ENCODE measurements at regions not wholly inside any gene's neighbourhood (a gene's known extent, or its start where the extent isn't known, plus 50 kb on each side); places are given as distances from the start of the nearest gene placed in this dataset.

DNA sequence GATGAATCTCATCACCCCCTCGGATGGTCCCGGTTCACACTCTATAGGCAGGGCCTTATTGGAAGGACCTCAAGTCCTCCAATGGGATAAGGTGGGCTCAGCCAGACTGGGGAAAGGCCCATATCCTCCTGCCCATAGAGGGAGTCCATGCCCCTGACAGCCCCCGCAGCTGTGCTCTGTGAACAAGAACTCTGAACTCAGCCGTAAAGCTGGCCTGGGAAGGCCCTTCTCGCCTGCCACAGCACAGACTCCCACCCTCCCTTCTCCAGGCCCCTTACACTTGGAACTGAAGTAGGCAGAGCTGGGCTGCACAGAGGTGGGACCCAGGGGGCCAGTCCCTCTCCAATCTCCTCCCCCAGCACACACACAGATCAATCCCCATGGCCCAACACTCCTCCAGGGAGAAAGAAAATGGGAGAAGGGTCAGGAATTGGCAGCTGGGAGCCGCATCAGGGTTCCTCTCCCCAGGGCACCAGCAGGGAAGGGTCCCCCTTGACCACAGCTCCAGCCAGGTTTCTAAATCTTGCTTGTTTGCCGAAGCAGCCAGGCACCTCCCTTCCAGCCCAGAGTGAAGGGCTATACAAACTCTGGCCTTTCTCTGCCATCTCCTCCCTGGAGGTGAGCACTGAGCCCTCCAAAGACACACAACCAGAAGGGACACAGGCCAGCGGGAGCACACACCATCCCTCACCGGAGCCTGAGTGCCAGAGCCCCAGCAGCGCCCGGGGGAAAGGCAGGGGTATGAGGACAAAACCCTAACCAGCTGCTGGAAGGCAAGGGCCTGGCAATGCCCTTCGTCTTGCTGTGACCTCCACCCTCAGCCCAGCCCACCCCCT lies 454.1 kb downstream of the SOX9 start:
- H3K27me3 ChIP-seq (ENCODE audit: control insufficient read depth in 2 of 2, insufficient read depth in 2 of 2, low read length in 2 of 2): no peaks in the 10 kb centered on the region
- no peak for DNase-seq (ENCODE audit: low read depth, low spot score)
- intact Hi-C loops (cut with micrococcal nuclease): no loop called here
- H2AFZ ChIP-seq (ENCODE audit: low read depth, low read length): no peak overlapping the region
- CTCF ChIA-PET: no interaction called here
- H3K4me2 ChIP-seq (ENCODE audit: insufficient read depth, low read length): no peak overlapping the region
- H3K4me1 ChIP-seq (ENCODE audit: control insufficient read depth, extremely low read depth, insufficient read depth, low read length): no peaks in the 10 kb centered on the region
- no peaks in the 10 kb centered on the region for H4K20me1 ChIP-seq (replicated peaks; ENCODE audit: control insufficient read depth, extremely low read depth, insufficient read depth, low read length)
- dilution Hi-C loops (cut with MboI; ENCODE audit: extremely low pct_ligation_motif_present, low sequenced_read_pairs): no loop called here
- H3K9me1 ChIP-seq (replicated peaks; ENCODE audit: control insufficient read depth, extremely low read depth, insufficient read depth, low read length): no peaks in the 10 kb centered on the region
- no peak for FAIRE-seq
- no peak overlapping the region for H3K4me3 ChIP-seq (replicated peaks in 1 of 3; ENCODE audit: insufficient read depth in 1 of 3, low read depth in 1 of 3, low read length in 3 of 3)
- no peak overlapping the region for H3K27ac ChIP-seq (ENCODE audit: insufficient read depth, low read depth, low read length)
- POLR2A ChIA-PET: no interaction called here
- BruUV-seq (replicated peaks): no TSS peak
- TF ChIP-seq FOS (IDR thresholded peaks at IDR 0.05; ENCODE audit: borderline replicate concordance, insufficient read depth, low read length): no peak
- TF ChIP-seq GATA2 (IDR thresholded peaks at IDR 0.05; ENCODE audit: insufficient read depth, insufficient read length, low read depth, low read length): no peak
- no peak for TF ChIP-seq POLR2AphosphoS5 (IDR thresholded peaks at IDR 0.05; ENCODE audit: insufficient read depth, low read depth, low read length)
- TF ChIP-seq POLR2A (IDR thresholded peaks at IDR 0.05; ENCODE audit: low read depth, low read length): no peak
- TF ChIP-seq MAX (IDR thresholded peaks at IDR 0.05; ENCODE audit: insufficient read depth, insufficient read length): no peak
- no peak overlapping the region for H3K9ac ChIP-seq (replicated peaks; ENCODE audit: extremely low read depth, insufficient read depth, low read length)
- H3K79me2 ChIP-seq (ENCODE audit: control insufficient read depth, insufficient read depth, low read length): no peaks in the 10 kb centered on the region
- no peaks in the 10 kb centered on the region for H3K36me3 ChIP-seq (ENCODE audit: control insufficient read depth in 2 of 2, extremely low read depth in 1 of 2, insufficient read depth in 2 of 2, low read length in 2 of 2)
- no peaks in the 10 kb centered on the region for H3K9me3 ChIP-seq (replicated peaks; ENCODE audit: control insufficient read depth, insufficient read depth, low read length)

GRCh38 chr17:72575542-72576233 lies 454.9 kb downstream of the SOX9 start:
- H3K4me1 ChIP-seq (ENCODE audit: control insufficient read depth, extremely low read depth, insufficient read depth, low read length): no peaks in the 10 kb centered on the region
- dilution Hi-C loops (cut with MboI; ENCODE audit: extremely low pct_ligation_motif_present, low sequenced_read_pairs): no loop called here
- intact Hi-C loops (cut with micrococcal nuclease): no loop called here
- CTCF ChIA-PET: no interaction called here
- no peaks in the 10 kb centered on the region for H3K36me3 ChIP-seq (ENCODE audit: control insufficient read depth in 2 of 2, extremely low read depth in 1 of 2, insufficient read depth in 2 of 2, low read length in 2 of 2)
- no peak overlapping the region for H3K27ac ChIP-seq (ENCODE audit: insufficient read depth, low read depth, low read length)
- no peaks in the 10 kb centered on the region for H3K27me3 ChIP-seq (ENCODE audit: control insufficient read depth in 2 of 2, insufficient read depth in 2 of 2, low read length in 2 of 2)
- TF ChIP-seq POLR2A (IDR thresholded peaks at IDR 0.05; ENCODE audit: low read depth, low read length) (no peak), EZH2 (IDR thresholded peaks at IDR 0.05; ENCODE audit: borderline replicate concordance, low read depth, low read length, severe bottlenecking) (no peak), POLR2AphosphoS5 (IDR thresholded peaks at IDR 0.05; ENCODE audit: insufficient read depth, low read depth, low read length) (no peak)
- DNase-seq (ENCODE audit: low read depth, low spot score): no peak
- H3K4me2 ChIP-seq (ENCODE audit: insufficient read depth, low read length): no peak overlapping the region
- no peak overlapping the region for H3K4me3 ChIP-seq (replicated peaks in 1 of 3; ENCODE audit: insufficient read depth in 1 of 3, low read depth in 1 of 3, low read length in 3 of 3)
- BruUV-seq (replicated peaks): no TSS peak
- H3K9ac ChIP-seq (replicated peaks; ENCODE audit: extremely low read depth, insufficient read depth, low read length): no peak overlapping the region
- no peaks in the 10 kb centered on the region for H3K79me2 ChIP-seq (ENCODE audit: control insufficient read depth, insufficient read depth, low read length)
- H2AFZ ChIP-seq (ENCODE audit: low read depth, low read length): no peak overlapping the region
- POLR2A ChIA-PET: no interaction called here
- no peaks in the 10 kb centered on the region for H3K9me3 ChIP-seq (replicated peaks; ENCODE audit: control insufficient read depth, insufficient read depth, low read length)
- H4K20me1 ChIP-seq (replicated peaks; ENCODE audit: control insufficient read depth, extremely low read depth, insufficient read depth, low read length): no peaks in the 10 kb centered on the region
- no peak for FAIRE-seq
- no peaks in the 10 kb centered on the region for H3K9me1 ChIP-seq (replicated peaks; ENCODE audit: control insufficient read depth, extremely low read depth, insufficient read depth, low read length)
